Endothelial cell of umbilical vein (primary cell): ENCODE measurements at regions not wholly inside any gene's neighbourhood (a gene's known extent, or its start where the extent isn't known, plus 50 kb on each side); places are given as distances from the start of the nearest gene placed in this dataset.

Experiments used
- BruUV-seq: library from RNA; stranded (reverse); fragments of 400-500 nt; replicated peaks from 2 replicates; lab custom pipeline; 2021; lab: Mats Ljungman, UMichigan
- CTCF ChIA-PET: fragments of 300-600, 350-600 bp; sonication (Branson Sonifier 250); formaldehyde crosslinking; loops from one replicate; lab custom pipeline; 2021; ENCODE audit warnings: antibody characterized with exemption, inconsistent platforms; lab: Charles Lee
- POLR2A ChIA-PET: fragments of 300-600, 350-600 bp; sonication (Branson Sonifier 250); formaldehyde crosslinking; loops from one replicate; lab custom pipeline; 2021; ENCODE audit warnings: antibody characterized with exemption, inconsistent platforms; lab: Charles Lee
- DNase-seq: peaks from one replicate; pipeline ENCODE4 v3.0.0-alpha.2; 2011; ENCODE audit warnings: low read depth, low spot score
- FAIRE-seq: peaks from 2 replicates; lab custom pipeline; 2011; peaks lifted over from hg19 to GRCh38; lab: Jason Lieb, UNC
- H2AFZ ChIP-seq: 2 replicates; pipeline ENCODE4 v1.6.0; 2012; ENCODE audit warnings: low read depth, low read length, control low read depth, inconsistent platforms
- H3K27ac ChIP-seq: 2 replicates; pipeline ENCODE4 v1.5.1; 2011; ENCODE audit warnings: low read depth, mild to moderate bottlenecking, control low read depth, low read length, moderate library complexity; ENCODE audit not compliant: insufficient read depth
- H3K27me3 ChIP-seq, 2 experiments: 2 replicates each; pipeline versions ENCODE4 v1.6.0 to v1.6.1; 2011; ENCODE audit warnings: low read length in 2 of 2, mixed read lengths in 1 of 2; ENCODE audit not compliant: control insufficient read depth in 2 of 2, insufficient read depth in 2 of 2
- H3K36me3 ChIP-seq, 2 experiments: 2 replicates in 1 of 2; 3 replicates in 1 of 2; pipeline ENCODE4 v1.5.1; 2011; ENCODE audit warnings: low read length in 2 of 2, mild to moderate bottlenecking in 1 of 2, moderate library complexity in 1 of 2; ENCODE audit not compliant: control insufficient read depth in 2 of 2, insufficient read depth in 2 of 2; ENCODE audit errors: extremely low read depth in 1 of 2
- H3K4me1 ChIP-seq: 3 replicates; pipeline ENCODE4 v1.5.1; 2011; ENCODE audit warnings: mild to moderate bottlenecking, low read length; ENCODE audit not compliant: control insufficient read depth, insufficient read depth; ENCODE audit errors: extremely low read depth
- H3K4me2 ChIP-seq: 2 replicates; pipeline ENCODE4 v1.6.1; 2011; ENCODE audit warnings: low read length, control low read depth, mixed read lengths; ENCODE audit not compliant: insufficient read depth
- H3K4me3 ChIP-seq, 3 experiments: fragments of 200-600 bp in 1 of 3; sonication (generic), shearing (Covaris generic) in 1 of 3; replicated peaks in 1 of 3; 2 replicates each; pipeline ENCODE4 v1.5.1; 2011 to 2016; ENCODE audit warnings: control low read depth in 3 of 3, low read length in 3 of 3, mild to moderate bottlenecking in 2 of 3, inconsistent platforms in 1 of 3, low read depth in 1 of 3, moderate library complexity in 1 of 3; ENCODE audit not compliant: insufficient read depth in 1 of 3
- H3K79me2 ChIP-seq: 2 replicates; pipeline ENCODE4 v1.6.0; 2012; ENCODE audit warnings: low read length, inconsistent platforms; ENCODE audit not compliant: control insufficient read depth, insufficient read depth
- H3K9ac ChIP-seq: replicated peaks from 2 replicates; pipeline ENCODE3; 2011; ENCODE audit warnings: low read length, control low read depth; ENCODE audit not compliant: insufficient read depth; ENCODE audit errors: extremely low read depth
- H3K9me1 ChIP-seq: replicated peaks from 3 replicates; pipeline ENCODE4 v1.6.0; 2011; ENCODE audit warnings: mild to moderate bottlenecking, low read length; ENCODE audit not compliant: control insufficient read depth, insufficient read depth; ENCODE audit errors: extremely low read depth
- H3K9me3 ChIP-seq: replicated peaks from 2 replicates; pipeline ENCODE4 v1.5.1; 2012; ENCODE audit warnings: low read length, inconsistent platforms; ENCODE audit not compliant: control insufficient read depth, insufficient read depth
- H4K20me1 ChIP-seq: replicated peaks from 2 replicates; pipeline ENCODE3; 2011; ENCODE audit warnings: mild to moderate bottlenecking, low read length; ENCODE audit not compliant: control insufficient read depth, insufficient read depth; ENCODE audit errors: extremely low read depth
- CTCF ChIP-seq, 2 donors: IDR thresholded peaks; 1 replicate in 1 of 2; 2 replicates in 1 of 2; pipeline ENCODE4 v1.5.1; 2011; ENCODE audit warnings: low read length in 2 of 2, mild to moderate bottlenecking in 2 of 2, moderate library complexity in 2 of 2, control low read depth in 1 of 2, inconsistent platforms in 1 of 2, low read depth in 1 of 2; ENCODE audit not compliant: insufficient read depth in 1 of 2; ENCODE audit errors: extremely low read depth in 1 of 2
- EZH2 ChIP-seq: IDR thresholded peaks from 2 replicates; pipeline ENCODE4 v1.6.1; 2012; ENCODE audit warnings: borderline replicate concordance, low read depth, mild to moderate bottlenecking, moderate library complexity, low read length, inconsistent platforms; ENCODE audit not compliant: severe bottlenecking
- FOS ChIP-seq: IDR thresholded peaks from 2 replicates; pipeline ENCODE4 v1.6.1; 2011; ENCODE audit warnings: mild to moderate bottlenecking, low read length, moderate library complexity, borderline replicate concordance; ENCODE audit not compliant: insufficient read depth
- GATA2 ChIP-seq: IDR thresholded peaks from 2 replicates; pipeline ENCODE4 v1.7.0; 2011; ENCODE audit warnings: low read depth, mild to moderate bottlenecking, moderate library complexity, mixed read lengths, low read length; ENCODE audit not compliant: insufficient read length, insufficient read depth
- JUN ChIP-seq: IDR thresholded peaks from 2 replicates; pipeline ENCODE4 v1.6.1; 2011; ENCODE audit warnings: borderline replicate concordance, low read depth; ENCODE audit not compliant: insufficient read length, insufficient read depth
- MAX ChIP-seq: IDR thresholded peaks from 2 replicates; pipeline ENCODE4 v1.6.1; 2011; ENCODE audit not compliant: insufficient read depth, insufficient read length
- MYC ChIP-seq: IDR thresholded peaks from one replicate; pipeline ENCODE4 v1.6.1; 2011; ENCODE audit warnings: mild to moderate bottlenecking, low read depth, low read length
- POLR2A ChIP-seq: IDR thresholded peaks from 2 replicates; pipeline ENCODE4 v1.6.1; 2012; ENCODE audit warnings: low read depth, mild to moderate bottlenecking, control low read depth, low read length
- POLR2AphosphoS5 ChIP-seq: IDR thresholded peaks from 2 replicates; pipeline ENCODE4 v1.6.1; 2012; ENCODE audit warnings: low read depth, mild to moderate bottlenecking, control low read depth, low read length, moderate library complexity; ENCODE audit not compliant: insufficient read depth
- dilution Hi-C: fragments of 300-500 bp; cut with MboI; formaldehyde crosslinking; loops from one replicate; pipeline ENCODE4 v1.15.0; 2019; ENCODE audit warnings: low sequenced_read_pairs; ENCODE audit not compliant: extremely low pct_ligation_motif_present
- intact Hi-C: fragments of 100-400 bp; cut with micrococcal nuclease; formaldehyde crosslinking; loops from one replicate; pipeline ENCODE4 v1.10.0; 2022

- FAIRE-seq (no peak), DNase-seq (no peak)
- CTCF ChIA-PET: interaction anchor here (3.5 kb wide), 1 partner anchor 17 kb away, joined by 16 read pairs; no protein-coding TSS in a partner anchor
- Histone ChIP-seq H3K9me3 (no peaks in the 10 kb centered on the region), H3K27me3 (no peaks in the 10 kb centered on the region), H3K4me3 (no peak overlapping the region), H3K4me1 (no peaks in the 10 kb centered on the region), H2AFZ (no peak overlapping the region), H3K27ac (no peak overlapping the region), H3K36me3 (no peaks in the 10 kb centered on the region), H4K20me1 (no peaks in the 10 kb centered on the region), H3K9me1 (no peaks in the 10 kb centered on the region), H3K79me2 (no peaks in the 10 kb centered on the region), H3K9ac (no peak overlapping the region), H3K4me2 (no peak overlapping the region)
- no TSS peak for BruUV-seq
- intact Hi-C loops (no loop called here), dilution Hi-C loops (no loop called here)
- no peak for TF ChIP-seq EZH2
- no peak for TF ChIP-seq POLR2AphosphoS5
- TF ChIP-seq FOS: no peak
- TF ChIP-seq MYC: no peak
- TF ChIP-seq CTCF (IDR thresholded peaks at IDR 0.05; ENCODE audit: extremely low read depth in 1 of 2, insufficient read depth in 1 of 2, low read depth in 1 of 2, low read length in 2 of 2): no peak
- no peak for TF ChIP-seq MAX
- no peak for TF ChIP-seq POLR2A
- no peak for TF ChIP-seq JUN
- no peak for TF ChIP-seq GATA2
- POLR2A ChIA-PET: no interaction called here
Measured at GRCh38 chr7:98762620-98763019, 107.2 kb downstream of the TMEM130 start.
